Liver (tissue), 8 donors: ENCODE measurements at regions not wholly inside any gene's neighbourhood (a gene's known extent, or its start where the extent isn't known, plus 50 kb on each side); places are given as distances from the start of the nearest gene placed in this dataset.
"Not testable (repeated sequence)": the region's sequence is repeated elsewhere in the genome, so short reads cannot be mapped to it uniquely, and the experiment has no call there.

Experiments
- DNase-seq: peaks from one replicate; pipeline ENCODE4 v3.0.0-alpha.2; 2017; ENCODE audit warnings: low spot score
- H3K27ac ChIP-seq, 2 donors: one replicate each; pipeline ENCODE4 v1.7.0; 2013; ENCODE audit warnings: inconsistent platforms in 2 of 2, low read length in 2 of 2, control low read depth in 1 of 2, low read depth in 1 of 2, mild to moderate bottlenecking in 1 of 2
- H3K27me3 ChIP-seq, 4 donors: one replicate each; pipeline versions ENCODE4 v1.6.1 to v1.7.0; 2013; ENCODE audit warnings: low read length in 3 of 4, inconsistent platforms in 1 of 4, mild to moderate bottlenecking in 1 of 4, moderate library complexity in 1 of 4; ENCODE audit not compliant: control insufficient read depth in 4 of 4, insufficient read depth in 4 of 4
- H3K36me3 ChIP-seq, 4 donors: one replicate each; pipeline versions ENCODE4 v1.6.1 to v1.7.0; 2013; ENCODE audit warnings: low read length in 3 of 4, mild to moderate bottlenecking in 3 of 4, low read depth in 1 of 4, moderate library complexity in 1 of 4; ENCODE audit not compliant: control insufficient read depth in 4 of 4, insufficient read depth in 3 of 4
- H3K4me1 ChIP-seq, 4 donors: one replicate each; pipeline versions ENCODE4 v1.6.1 to v1.7.0; 2013; ENCODE audit warnings: low read length in 3 of 4, mild to moderate bottlenecking in 3 of 4, moderate library complexity in 1 of 4; ENCODE audit not compliant: control insufficient read depth in 4 of 4, insufficient read depth in 4 of 4
- H3K4me3 ChIP-seq, 3 donors: one replicate each; pipeline versions ENCODE4 v1.6.1 to v1.7.0; 2013; ENCODE audit warnings: low read length in 3 of 3, control low read depth in 1 of 3, low read depth in 1 of 3, mild to moderate bottlenecking in 1 of 3
- H3K9ac ChIP-seq, 2 donors: one replicate each; pipeline ENCODE4 v1.7.0; 2013; ENCODE audit warnings: low read length in 2 of 2, mild to moderate bottlenecking in 2 of 2, moderate library complexity in 2 of 2, control low read depth in 1 of 2, low read depth in 1 of 2
- H3K9me3 ChIP-seq, 4 donors: one replicate each; pipeline versions ENCODE4 v1.6.1 to v1.7.0; 2013; ENCODE audit warnings: low read length in 3 of 4; ENCODE audit not compliant: control insufficient read depth in 4 of 4
- ATF3 ChIP-seq: IDR thresholded peaks from 2 replicates; pipeline ENCODE4 v1.6.1; 2016; ENCODE audit warnings: antibody characterized with exemption
- CTCF ChIP-seq: fragments of 150-350 bp; IDR thresholded peaks from 2 replicates; pipeline ENCODE4 v1.5.1; 2017; ENCODE audit warnings: improper control_type of control experiment, low read depth, low read length; ENCODE audit not compliant: missing input control
- EGR1 ChIP-seq, 2 donors: IDR thresholded peaks; 2 replicates each; pipeline ENCODE4 v1.6.1; 2016 to 2018; ENCODE audit warnings: antibody characterized with exemption in 2 of 2, low read depth in 2 of 2
- FOXA2 ChIP-seq: IDR thresholded peaks from 2 replicates; pipeline ENCODE4 v1.6.1; 2016; ENCODE audit warnings: antibody characterized with exemption
- GABPA ChIP-seq, 2 donors: IDR thresholded peaks in 1 of 2; conservative IDR thresholded peaks in 1 of 2; 2 replicates each; pipeline ENCODE4 v1.6.1; 2016; ENCODE audit warnings: antibody characterized with exemption in 2 of 2, mild to moderate bottlenecking in 1 of 2, moderate library complexity in 1 of 2
- HNF4A ChIP-seq, 2 donors: conservative IDR thresholded peaks; 2 replicates each; pipeline ENCODE4 v1.6.1; 2016; ENCODE audit warnings: antibody characterized with exemption in 2 of 2, mild to moderate bottlenecking in 2 of 2
- HNF4G ChIP-seq: IDR thresholded peaks from 2 replicates; pipeline ENCODE4 v1.6.1; 2016; ENCODE audit warnings: antibody characterized with exemption
- MAX ChIP-seq: IDR thresholded peaks from 2 replicates; pipeline ENCODE4 v1.6.1; 2016; ENCODE audit warnings: antibody characterized with exemption
- NR2F2 ChIP-seq: IDR thresholded peaks from 2 replicates; pipeline ENCODE4 v1.6.1; 2016; ENCODE audit warnings: antibody characterized with exemption
- RAD21 ChIP-seq, 2 donors: IDR thresholded peaks; 2 replicates each; pipeline ENCODE4 v1.6.1; 2016; ENCODE audit warnings: antibody characterized with exemption in 2 of 2, mild to moderate bottlenecking in 2 of 2
- REST ChIP-seq: IDR thresholded peaks from 2 replicates; pipeline ENCODE4 v1.6.1; 2016; ENCODE audit warnings: antibody characterized with exemption, mild to moderate bottlenecking
- SP1 ChIP-seq: IDR thresholded peaks from 2 replicates; pipeline ENCODE4 v1.6.1; 2018; ENCODE audit warnings: antibody characterized with exemption, mild to moderate bottlenecking
- TAF1 ChIP-seq: conservative IDR thresholded peaks from 2 replicates; pipeline ENCODE4 v1.6.1; 2016; ENCODE audit warnings: antibody characterized with exemption, mild to moderate bottlenecking
- YY1 ChIP-seq: IDR thresholded peaks from 2 replicates; pipeline ENCODE4 v1.6.1; 2016; ENCODE audit warnings: antibody characterized with exemption, mild to moderate bottlenecking
- WGBS: extraction: QIAGEN DNeasy Blood & Tissue Kit; methylation state at CpG from one replicate; pipeline ENCODE4 v1.1.7; 2013; 5-methylcytosine and 5-hydroxymethylcytosine counted together
- donor health status: healthy.
- donor health status: healthy.
- donor health status: healthy.
- donor health status: healthy.
- donor health status: healthy.

GRCh38 chr15:22238959-22239805 is 158.9 kb downstream of the OR4M2 start:
- not testable (repeated sequence) for H3K9me3 ChIP-seq, H3K4me1 ChIP-seq, DNase-seq, H3K4me3 ChIP-seq, H3K27ac ChIP-seq, H3K27me3 ChIP-seq, H3K9ac ChIP-seq, H3K36me3 ChIP-seq
- 88% methylated on average over 19 of the region's 22 CpGs for WGBS

GRCh38 chr15:22239806-22240180 is 159.5 kb downstream of the OR4M2 start:
- no peak for TF ChIP-seq HNF4A (conservative IDR thresholded peaks at IDR 0.05)
- TF ChIP-seq RAD21 (IDR thresholded peaks at IDR 0.05), result no peak
- TF ChIP-seq ATF3, result no peak
- TF ChIP-seq HNF4G, result no peak
- no peak for TF ChIP-seq SP1
- no peak for TF ChIP-seq YY1
- no peak for TF ChIP-seq NR2F2
- no peak for TF ChIP-seq MAX
- no peak for TF ChIP-seq EGR1 (IDR thresholded peaks at IDR 0.05; ENCODE audit: low read depth in 2 of 2)
- no peak for TF ChIP-seq CTCF
- TF ChIP-seq TAF1, result no peak
- Histone ChIP-seq H3K9me3 (no peaks in the 10 kb centered on the region), H3K36me3 (no peaks in the 10 kb centered on the region), H3K27me3 (no peaks in the 10 kb centered on the region), H3K4me3 (no peak overlapping the region), H3K9ac (no peak overlapping the region), H3K4me1 (peaks cover 0 to 2% (median 0%) of the 10 kb centered on the region in 4 donors), H3K27ac (no peak overlapping the region)
- 56% methylated on average over 3 of the region's 3 CpGs for WGBS
- DNase-seq, result no peak

- no peak overlapping the region for H3K4me3 ChIP-seq
- no peak for DNase-seq
- H3K9me3 ChIP-seq, result no peaks in the 10 kb centered on the region
- no peaks in the 10 kb centered on the region for H3K27me3 ChIP-seq
- H3K4me1 ChIP-seq, result peaks cover 0 to 2% (median 0%) of the 10 kb centered on the region in 4 donors
- no peak overlapping the region for H3K27ac ChIP-seq
- H3K9ac ChIP-seq, result no peak overlapping the region
- WGBS, result 88% methylated on average over 8 of the region's 8 CpGs
- TF ChIP-seq GABPA (IDR thresholded peaks at IDR 0.05 in 1 of 2, conservative IDR thresholded peaks at IDR 0.05 in 1 of 2) (no peak), FOXA2 (no peak), REST (no peak), ATF3 (no peak), EGR1 (IDR thresholded peaks at IDR 0.05; ENCODE audit: low read depth in 2 of 2) (no peak)
- no peaks in the 10 kb centered on the region for H3K36me3 ChIP-seq
Observed at GRCh38 chr15:22240403-22240802, 160.1 kb downstream of the OR4M2 start.
